ENCODE measurements at regions not wholly inside any gene's neighbourhood (a gene's known extent, or its start where the extent isn't known, plus 50 kb on each side); places are given as distances from the start of the nearest gene placed in this dataset.

DNA sequence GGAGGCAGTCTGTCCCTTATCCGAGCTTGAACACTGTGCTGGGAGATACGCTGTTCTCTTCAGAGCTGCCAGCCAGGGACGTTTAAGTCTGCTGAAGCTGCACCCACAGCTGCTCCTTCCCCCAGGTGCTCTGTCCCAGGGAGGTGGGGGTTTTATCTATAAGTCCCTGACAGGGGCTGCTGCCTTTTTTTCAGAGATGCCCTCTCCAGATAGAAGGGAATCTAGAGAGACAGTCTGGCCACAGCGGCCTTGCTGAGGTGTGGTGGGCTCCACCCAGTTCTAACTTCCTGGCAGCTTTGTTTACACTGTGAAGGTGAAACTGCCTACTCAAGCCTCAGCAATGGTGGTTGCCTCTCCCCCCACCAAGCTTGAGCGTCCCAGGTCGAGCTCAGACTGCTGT, 319.9 kb upstream of the GRM7 start:
- no peak for DNase-seq

DNA sequence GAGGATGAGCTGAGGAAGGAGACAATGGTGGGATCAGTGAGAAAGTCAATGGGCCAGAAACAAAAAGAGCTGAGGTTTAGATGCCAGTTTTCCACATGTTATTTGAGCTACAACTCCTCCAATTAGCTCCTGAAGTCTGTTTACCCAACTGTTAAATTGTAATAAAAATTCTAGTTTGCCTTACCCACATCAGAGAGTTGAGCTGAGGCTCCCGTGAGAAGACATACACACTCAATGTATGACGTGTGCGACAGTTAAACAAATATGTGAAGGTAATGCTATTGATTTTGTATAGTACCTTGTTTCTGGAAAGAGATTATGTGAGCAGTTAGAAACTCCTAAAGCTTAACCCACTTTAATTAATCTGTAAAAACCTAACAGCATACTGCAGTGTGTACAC, 318.1 kb upstream of the GRM7 start:
- DNase-seq, result no peak

DNA sequence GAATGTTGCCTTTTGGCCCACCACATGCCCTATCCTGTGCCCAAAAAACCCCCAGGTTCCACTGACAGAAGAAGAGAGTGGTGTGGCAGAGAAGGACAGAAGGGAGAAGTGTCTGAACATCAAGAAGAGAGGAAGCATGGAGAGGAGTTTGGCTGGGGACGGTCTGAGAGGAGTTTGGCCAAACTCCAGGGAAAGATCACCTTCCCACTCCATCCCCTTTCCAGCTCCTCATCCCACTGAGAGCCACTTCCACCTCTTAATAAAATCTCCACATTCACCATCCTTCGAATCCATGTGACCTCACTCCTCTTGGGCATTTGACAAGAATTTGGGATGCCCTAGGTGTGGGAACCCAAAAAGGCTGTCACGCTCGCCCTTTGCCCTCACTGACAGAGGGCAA, 311.6 kb upstream of the GRM7 start:
- no peak for DNase-seq

DNA sequence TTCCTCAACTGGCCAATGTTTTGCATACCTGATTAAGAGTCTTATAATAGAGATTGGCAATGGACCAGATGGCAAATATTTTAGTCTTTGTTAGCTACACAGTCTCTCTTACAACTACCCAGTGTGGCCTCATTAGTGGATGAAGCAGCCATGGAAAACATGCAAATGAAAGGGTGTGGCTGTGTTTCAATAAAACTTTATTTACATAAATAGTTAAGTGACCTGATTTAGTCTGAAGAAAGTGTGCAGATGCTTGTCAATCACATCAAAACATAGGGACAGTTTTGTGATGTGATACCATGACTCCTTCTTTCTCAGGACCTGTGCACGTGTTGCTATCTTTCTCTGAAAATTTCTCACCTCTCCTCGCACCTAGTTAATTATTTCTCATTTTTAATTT, 309.8 kb upstream of the GRM7 start:
- no peak for DNase-seq

DNA sequence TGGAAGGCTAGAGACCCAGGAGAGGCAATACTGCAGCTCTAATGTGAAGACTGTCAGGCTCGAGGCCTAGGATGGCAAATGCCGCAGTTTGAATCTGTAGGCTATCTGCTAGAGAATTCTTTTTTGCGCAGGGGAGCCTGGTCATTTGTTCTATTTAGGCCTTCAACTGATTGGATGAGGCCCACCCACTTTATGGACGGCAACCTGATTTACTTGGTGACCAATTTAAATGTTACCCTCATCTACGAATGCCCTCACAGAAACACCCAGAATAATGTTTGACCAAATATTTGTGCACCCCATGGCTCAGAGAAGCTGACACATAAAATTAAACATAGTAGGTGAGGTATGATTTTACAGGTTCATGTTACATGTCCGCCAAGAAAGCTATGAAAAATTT, 300.7 kb upstream of the GRM7 start:
- DNase-seq, result no peak

DNA sequence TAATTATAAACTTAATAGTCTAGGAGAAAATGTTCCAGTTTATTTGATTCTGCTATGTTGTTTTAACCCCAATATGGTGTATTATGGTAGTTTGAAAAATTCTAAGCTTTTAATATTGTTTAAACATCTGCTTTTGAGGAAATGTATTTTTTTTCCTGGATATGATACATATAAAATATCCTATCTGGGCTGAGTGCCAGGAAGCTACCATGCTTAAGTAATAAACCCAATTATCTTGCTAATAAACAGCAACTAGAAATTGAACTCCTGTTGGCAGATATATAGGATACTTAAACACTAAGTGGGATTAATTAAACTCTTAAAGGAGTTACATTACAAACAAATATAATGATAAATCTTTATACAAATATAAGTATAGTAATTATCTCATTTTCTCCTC, 293.7 kb upstream of the GRM7 start:
- DNase-seq, result no peak

DNA sequence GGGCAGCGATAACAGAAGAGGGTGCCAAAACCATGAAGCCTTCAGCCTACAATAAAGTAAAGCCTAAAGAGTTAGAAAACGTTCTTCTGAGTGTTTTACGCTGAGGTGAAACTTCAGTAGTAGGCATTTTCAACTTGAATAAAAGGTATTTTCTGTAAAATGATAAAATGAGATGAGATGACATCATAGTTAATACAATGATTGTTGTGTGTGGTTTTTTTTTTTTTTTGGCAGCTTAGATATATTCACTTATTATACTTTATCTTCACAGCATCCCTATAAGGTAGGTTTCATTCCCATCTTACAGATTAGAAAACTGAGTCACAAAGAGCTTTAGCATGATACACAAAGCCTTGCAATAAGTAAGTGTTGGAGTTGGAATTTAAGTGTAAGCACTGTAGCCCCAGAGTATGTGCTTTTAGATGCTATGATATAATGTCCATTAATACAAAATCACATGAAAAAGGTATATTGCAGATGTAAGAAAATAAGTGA, 291.9 kb upstream of the GRM7 start:
- DNase-seq, result no peak

DNA sequence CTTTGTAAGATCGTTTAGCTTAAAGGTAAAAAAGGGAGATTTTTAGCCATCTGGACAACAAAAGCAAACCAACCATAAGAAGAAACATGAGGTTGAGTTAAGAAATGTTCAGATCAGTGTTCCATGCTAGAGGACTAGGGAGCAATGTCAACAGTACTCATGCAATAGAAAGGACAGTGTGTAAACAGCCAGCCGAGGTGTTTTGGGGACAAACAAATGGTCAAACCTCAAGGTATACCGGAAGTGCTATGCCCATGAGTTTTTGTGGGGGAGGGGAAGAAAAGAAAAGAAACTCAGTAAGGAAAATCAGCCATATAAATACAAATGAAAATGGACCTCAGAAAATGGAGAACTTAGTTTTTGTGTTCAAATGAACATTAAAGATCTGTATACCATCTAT, 289.5 kb upstream of the GRM7 start:
- no peak for DNase-seq

DNA sequence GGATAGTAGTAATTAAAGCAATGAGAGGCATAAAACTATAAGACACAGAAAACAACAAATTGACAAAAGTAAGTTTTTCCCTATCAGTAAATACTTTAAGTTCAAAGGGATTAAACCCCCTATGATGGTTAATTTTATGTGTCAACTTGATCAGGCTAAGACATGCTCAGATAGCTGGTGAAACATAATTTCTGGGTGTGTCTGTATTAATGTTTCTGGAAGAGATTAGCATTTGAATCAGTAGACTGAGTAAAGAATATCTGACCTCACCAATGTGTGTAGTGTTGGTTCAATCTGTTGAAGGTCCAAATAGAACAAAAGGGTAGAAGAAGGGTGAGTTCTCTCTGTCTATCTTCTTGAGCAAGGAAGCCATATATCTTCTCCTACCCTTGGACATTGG, 283.3 kb upstream of the GRM7 start:
- DNase-seq, result no peak

DNA sequence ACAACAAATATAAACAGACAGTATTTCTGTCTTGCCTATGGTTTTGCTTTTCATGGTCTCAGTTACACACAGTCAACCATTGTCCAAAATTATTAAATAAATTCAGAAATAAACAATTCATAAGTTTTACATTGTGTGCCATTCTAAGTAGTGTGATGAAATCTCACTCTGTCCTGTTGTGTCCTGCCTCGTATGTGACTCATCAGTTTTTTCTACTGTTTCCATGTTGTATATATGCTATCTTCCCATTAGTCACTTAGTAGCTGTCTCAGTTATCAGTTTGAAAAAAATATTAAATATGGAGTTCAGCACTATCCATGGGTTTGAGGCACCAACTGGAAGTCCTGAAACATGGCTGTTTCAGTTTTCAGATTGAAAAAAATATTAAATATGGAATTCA, 282.4 kb upstream of the GRM7 start:
- no peak for DNase-seq

DNA sequence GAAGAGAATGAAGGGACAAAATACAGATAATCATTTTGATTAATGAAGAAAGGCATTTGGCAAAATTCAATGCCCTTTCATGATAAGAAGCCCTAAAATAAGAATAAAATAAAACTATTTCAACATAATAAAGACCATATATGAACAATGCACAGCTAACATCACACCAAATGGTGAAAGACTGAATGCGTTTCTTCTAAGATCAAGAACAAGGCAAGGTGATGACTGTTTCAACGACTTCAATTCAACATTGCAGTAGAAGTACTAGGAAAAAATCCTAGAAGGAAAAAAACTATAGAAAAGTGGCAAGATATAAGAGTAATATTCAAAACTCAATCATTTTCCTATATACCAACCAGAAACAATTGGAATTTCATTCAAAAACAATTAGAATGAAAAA, 280.1 kb upstream of the GRM7 start:
- no peak for DNase-seq

DNA sequence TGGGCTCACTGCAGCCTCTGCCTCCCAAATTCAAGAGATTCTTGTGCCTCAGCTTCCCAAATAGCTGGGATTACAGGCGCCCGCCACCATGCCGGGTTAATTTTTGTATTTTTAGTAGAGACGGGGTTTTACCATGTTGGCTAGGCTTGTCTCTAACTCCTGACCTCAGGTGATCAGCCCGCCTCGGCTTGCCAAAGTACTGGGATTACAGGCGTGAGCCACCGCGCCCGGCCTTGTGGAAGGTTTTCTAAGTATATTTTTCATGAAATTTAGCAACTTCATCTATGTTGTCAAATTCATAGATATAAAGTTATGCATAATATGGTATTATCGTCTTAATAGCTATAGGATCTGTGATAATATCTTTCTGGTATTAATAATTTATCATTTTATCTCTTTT, 275.6 kb upstream of the GRM7 start:
- DNase-seq, result no peak

DNA sequence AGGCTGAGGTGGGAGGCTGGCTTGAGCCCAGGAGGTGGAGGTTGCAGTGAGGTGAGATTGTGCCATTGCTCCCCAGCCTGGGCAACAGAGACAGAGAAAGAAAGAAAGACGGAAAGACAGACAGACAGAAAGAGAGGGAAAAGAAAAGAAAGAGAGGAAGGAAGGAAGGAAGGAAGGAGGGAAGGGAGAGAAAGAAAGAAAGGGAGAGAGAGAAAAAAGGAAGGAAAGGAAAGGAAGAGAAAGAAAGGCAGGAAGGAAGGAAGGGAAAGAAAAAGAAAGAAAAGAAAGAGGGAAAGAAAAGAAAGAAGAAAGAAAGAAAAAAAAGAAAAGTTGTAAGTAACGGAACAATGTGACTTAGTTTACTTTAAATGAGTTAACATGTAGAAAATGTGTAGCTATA, 260.7 kb upstream of the GRM7 start:
- no peak for DNase-seq

DNA sequence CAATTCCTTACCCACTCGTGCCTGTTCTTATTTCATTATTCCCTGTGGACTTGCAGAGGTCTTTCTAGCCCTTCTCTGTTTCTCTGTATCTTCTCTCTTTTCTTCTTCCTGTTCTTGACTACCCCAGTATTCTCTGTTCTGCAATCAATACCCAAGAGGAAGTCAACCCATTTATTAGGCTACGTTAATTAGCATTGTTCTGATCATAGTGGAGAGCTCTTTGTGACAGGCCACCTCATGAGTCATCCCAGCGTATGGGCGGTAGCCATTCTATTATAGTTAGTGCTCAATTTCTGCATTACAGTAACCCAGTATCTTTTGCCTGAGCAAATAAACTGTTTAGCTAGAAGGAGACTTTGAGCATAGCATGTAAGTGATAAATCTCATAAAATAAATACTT, 259.5 kb upstream of the GRM7 start:
- DNase-seq, result no peak

DNA sequence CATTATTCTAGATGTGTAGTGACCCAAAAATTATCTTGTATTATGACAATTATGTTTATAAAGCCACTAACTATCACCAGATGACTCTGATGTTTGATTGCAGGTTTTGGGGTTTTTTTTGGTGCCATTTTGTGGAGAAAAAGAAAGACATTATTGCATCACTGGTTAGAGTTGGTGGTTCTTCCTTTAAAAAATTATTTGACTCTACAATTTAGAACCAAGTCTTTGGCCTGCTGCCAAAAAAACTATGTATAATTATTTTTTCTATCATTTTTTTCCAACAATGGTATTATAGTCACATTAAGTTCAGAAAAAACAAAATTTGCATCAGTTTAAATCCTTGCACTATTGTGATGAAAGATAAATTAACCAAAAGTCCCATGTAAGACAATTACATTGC, 258.6 kb upstream of the GRM7 start:
- no peak for DNase-seq

DNA sequence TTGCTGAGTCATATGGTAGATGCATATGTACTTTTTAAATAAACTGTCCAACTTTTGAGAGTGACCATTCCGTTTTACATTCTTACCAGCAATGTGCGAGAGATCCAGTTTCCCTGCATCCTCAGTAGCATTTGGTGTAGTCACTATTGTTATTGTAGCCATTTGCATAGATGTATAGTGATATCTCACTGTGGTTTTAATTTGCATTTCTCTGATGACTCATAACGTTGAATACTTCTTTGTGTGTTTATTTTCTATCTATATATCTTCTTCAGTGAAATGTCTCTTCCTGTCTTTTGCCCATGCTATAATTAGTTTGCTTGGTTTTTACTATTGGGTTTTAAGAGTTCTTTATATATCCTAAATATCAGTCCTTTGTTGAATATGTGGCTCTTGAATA, 255.7 kb upstream of the GRM7 start:
- DNase-seq, result no peak

DNA sequence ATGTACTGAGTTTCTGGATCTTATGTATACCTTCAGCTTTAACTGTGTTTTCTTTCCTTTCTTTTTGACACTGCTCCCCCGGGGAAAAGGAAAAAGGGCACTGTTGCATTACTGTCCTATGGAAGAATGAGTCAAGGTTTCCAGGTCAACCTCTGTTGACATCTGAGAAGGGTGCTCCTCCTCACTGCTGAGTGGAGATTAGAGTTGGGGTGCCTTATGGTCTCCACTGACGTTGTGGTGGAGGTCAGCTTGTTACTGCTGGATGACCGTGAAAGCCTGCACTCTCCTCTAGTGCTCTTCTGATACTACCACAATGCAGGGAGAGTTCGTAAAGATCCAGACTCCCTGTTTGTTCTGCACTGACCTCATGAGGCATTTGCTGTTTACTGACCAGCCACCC, 252.1 kb upstream of the GRM7 start:
- no peak for DNase-seq

DNA sequence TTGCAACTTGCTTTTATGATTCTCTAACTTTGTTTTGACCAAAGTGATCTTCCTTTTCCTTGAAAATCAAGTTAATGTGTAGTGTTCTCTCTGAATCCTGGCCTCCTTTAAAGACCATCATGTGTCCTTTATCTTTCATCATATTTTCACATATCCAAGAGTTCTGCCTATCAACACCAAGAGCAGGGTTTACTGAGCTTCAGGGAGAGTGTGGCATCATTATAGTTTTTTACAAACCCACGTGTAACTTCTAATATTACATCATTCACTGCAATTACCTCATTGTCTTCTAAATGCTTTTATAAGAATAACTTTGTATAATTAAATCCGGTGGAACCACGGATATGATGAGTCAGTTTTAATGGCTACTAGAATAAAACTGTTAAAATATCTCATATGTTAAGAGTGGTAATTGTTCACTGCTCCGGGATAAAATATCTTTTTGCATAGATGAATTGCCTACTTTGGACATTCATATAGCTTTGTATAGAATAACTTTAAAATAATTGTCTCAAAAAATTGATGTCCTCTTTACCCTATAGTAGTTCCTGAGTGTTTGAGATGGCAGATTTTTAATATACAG, 248.8 kb upstream of the GRM7 start:
- no peak for DNase-seq

DNA sequence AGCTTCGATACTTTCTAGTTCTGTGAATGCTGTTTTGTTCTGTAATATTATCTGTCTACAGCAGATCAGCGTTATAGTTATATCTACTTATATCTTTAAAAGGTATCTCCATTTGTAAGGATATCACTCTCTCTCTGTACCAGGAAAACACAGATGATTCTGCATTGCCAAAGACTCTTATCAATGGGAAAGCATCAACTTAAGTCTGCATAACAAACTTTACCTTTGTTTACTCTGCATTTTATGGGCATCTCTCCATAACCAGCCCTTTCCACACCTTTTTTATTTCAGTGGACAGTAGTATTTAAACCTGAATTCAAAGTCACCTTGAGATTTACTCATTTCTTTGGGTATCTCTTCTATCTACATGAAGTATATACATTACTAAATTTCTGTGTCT, 238.7 kb upstream of the GRM7 start:
- DNase-seq, result no peak

DNA sequence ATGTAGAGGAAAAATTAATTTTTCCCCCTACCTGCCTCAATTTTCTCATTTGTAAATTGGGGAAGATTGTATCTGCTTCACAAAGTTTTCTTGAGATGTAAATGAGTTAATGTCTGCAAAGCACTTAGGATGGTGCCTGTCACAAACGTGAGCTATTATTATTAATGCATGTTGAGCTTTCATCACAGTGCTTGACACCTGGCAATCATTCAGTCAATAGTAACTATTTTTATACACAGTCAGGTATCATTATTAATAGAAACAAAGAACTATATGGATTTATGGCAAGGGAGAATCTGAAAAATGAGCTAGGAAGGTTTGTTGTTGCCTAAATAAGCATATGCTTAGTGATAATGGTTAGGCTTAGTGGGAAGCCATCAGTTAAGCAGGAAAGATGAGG, 238.2 kb upstream of the GRM7 start:
- DNase-seq, result no peak

DNA sequence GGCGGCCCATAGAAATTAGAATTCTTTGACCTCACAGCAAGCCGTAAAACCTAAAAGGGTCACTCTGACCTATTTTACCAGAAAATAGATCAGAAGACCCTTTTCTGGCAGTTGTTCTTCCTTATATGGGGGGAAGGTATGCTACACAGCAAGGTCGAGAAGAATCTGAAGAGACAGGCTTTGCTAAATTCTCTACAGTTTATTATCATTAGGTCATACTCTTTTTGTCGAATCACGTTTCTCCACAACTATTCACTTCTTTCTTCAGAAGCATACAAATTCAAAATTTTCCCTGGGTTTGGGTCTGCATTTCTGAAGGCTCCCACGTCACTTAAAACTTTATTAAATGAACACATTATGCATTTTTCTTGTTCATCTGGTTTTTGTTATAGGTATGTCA, 229.5 kb upstream of the GRM7 start:
- DNase-seq, result no peak

DNA sequence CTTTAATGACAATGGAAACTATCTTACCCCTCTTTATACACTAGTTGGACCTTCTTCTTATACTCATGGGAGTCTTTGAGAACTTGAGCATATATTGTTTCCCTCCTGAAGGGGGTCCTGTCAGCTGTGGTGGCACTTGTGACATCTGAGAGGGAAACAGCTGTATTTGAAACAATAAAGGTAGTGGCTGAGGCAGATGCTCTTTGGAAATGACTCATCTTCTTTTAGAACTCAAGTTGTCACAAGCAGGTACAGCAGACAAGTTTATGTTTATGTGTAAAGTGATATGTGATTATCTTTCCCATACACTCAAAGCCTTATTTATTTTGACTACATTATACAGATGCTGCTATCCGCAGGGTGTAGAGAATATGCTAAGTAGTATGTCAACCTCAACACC, 220.0 kb upstream of the GRM7 start:
- DNase-seq, result no peak

DNA sequence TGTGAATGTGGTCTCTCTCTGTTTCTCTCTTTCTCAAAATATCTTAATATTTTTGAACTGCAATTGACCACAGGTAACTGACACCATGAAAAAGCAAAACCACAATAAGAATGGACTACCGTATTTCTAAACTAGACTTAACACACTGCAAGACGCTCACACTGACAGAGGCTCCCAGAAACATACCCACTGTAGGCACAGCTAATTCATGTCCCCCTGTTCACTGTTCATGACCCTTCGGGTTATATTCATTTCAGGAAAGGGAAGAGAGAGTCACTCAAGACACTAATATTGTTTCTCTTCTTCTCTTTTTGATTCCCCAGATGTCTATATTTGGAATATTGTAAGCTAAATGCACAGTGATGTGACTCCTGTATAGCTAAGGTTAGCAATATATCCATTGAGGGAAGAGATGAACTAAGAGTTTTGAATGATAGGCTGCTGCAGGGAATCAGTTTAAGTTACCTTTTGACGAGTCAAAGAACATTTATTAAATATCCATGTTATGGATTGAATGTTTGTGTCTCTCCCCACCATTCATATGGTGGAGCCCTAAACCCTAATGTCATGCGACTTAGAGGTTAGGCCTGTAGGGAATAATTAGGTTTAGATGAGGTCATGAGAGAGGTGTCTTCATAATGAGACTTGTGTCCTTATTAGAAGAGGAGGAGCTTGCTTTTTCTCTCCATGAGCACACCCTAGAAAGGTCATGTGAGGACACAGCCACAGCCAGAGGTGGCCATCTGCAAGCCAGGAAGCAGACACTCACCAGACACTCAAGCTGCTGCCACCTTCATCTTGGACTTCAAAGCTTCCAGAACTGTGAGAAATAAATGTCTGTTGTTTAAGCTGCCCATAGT, 216.6 kb upstream of the GRM7 start:
- DNase-seq, result no peak

DNA sequence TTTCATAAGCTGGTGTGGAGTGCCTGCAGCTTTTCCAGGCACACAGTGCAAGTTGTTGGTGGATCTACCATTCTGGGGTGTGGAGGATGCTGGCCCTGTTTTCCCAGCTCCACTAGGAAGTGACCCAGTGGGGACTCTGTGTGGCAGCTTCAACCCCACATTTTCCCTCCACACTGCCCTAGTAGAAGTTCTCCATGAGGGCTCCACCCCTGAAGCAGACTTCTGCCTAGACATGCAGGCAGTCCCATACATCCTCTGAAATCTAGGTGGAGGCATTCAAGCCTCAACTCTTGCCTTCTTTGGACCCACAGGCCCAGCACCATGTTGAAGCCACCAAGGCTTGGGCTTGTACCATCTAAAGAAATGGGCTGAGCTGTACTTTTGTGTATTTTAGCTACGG, 206.2 kb upstream of the GRM7 start:
- no peak for DNase-seq

DNA sequence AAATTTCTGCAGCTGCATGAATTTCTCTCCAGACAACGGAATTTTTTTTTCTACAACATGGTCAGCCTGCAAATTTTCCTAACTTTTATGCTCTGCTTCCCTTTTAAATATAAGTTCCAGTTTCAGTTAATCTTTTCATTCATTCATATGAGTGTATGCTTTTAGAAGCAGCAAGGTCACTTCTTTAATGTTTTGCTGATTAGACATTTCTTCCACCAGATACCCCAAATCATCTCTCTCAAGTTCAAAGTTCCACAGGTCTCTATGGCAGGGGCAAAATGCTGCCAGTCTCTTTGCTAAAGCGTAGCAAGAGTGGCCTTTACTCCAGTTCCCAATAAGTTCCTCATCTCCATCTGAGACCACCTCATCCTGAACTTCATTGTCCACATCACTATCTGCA, 205.6 kb upstream of the GRM7 start:
- no peak for DNase-seq
